ENCODE measurements at regions not wholly inside any gene's neighbourhood (a gene's known extent, or its start where the extent isn't known, plus 50 kb on each side); places are given as distances from the start of the nearest gene placed in this dataset.

- H3K27me3 ChIP-seq, result peaks cover 0 to 17% (median 0%) of the 10 kb centered on the region in 4 donors
- intact Hi-C loops (cut with DNase I), result no loop called here
- TF ChIP-seq CTCF (IDR thresholded peaks at IDR 0.05) (no peak), POLR2A (IDR thresholded peaks at IDR 0.05) (no peak)
- no peaks in the 10 kb centered on the region for H3K4me1 ChIP-seq
- WGBS, 2 donors, result 9 to 53% methylated on average over 2 of the region's 2 CpGs
- no peak overlapping the region for H3K4me3 ChIP-seq
- H3K36me3 ChIP-seq, result no peaks in the 10 kb centered on the region
- H3K27ac ChIP-seq, result no peak overlapping the region
- DNase-seq, result no peak
- no peaks in the 10 kb centered on the region for H3K9me3 ChIP-seq
Measured at GRCh38 chr16:77557385-77557784, 122.6 kb upstream of the ADAMTS18 start.

- intact Hi-C loops (cut with DNase I), result no loop called here
- no peaks in the 10 kb centered on the region for H3K36me3 ChIP-seq
- WGBS, 2 donors, result 68 to 77% methylated on average over 2 of the region's 2 CpGs
- no peak overlapping the region for H3K4me3 ChIP-seq
- no peak for TF ChIP-seq CTCF (IDR thresholded peaks at IDR 0.05)
- peaks cover 0 to 17% (median 0%) of the 10 kb centered on the region in 4 donors for H3K27me3 ChIP-seq
- H3K9me3 ChIP-seq, result no peaks in the 10 kb centered on the region
- no peaks in the 10 kb centered on the region for H3K4me1 ChIP-seq
- DNase-seq, result no peak
- no peak overlapping the region for H3K27ac ChIP-seq
Measured at GRCh38 chr16:77558786-77559185, 124.0 kb upstream of the ADAMTS18 start.

GRCh38 chr16:77562497-77562896, 127.7 kb upstream of the ADAMTS18 start:
- no peak overlapping the region for H3K4me3 ChIP-seq
- no peak for DNase-seq
- H3K27me3 ChIP-seq, result no peaks in the 10 kb centered on the region
- no peaks in the 10 kb centered on the region for H3K36me3 ChIP-seq
- H3K4me1 ChIP-seq, result no peaks in the 10 kb centered on the region
- intact Hi-C loops (cut with DNase I), result no loop called here
- no peaks in the 10 kb centered on the region for H3K9me3 ChIP-seq
- TF ChIP-seq CTCF (IDR thresholded peaks at IDR 0.05) (no peak), POLR2A (IDR thresholded peaks at IDR 0.05) (no peak)
- H3K27ac ChIP-seq, result no peak overlapping the region

GRCh38 chr16:77564791-77565390, 130.1 kb upstream of the ADAMTS18 start:
- no peaks in the 10 kb centered on the region for H3K36me3 ChIP-seq
- intact Hi-C loops (cut with DNase I), result no loop called here
- H3K4me1 ChIP-seq, result no peaks in the 10 kb centered on the region
- no peak overlapping the region for H3K27ac ChIP-seq
- no peaks in the 10 kb centered on the region for H3K27me3 ChIP-seq
- H3K9me3 ChIP-seq, result no peaks in the 10 kb centered on the region
- WGBS, 2 donors, result 37 to 45% methylated on average over 5 of the region's 5 CpGs
- TF ChIP-seq CTCF (IDR thresholded peaks at IDR 0.05) (no peak), POLR2A (IDR thresholded peaks at IDR 0.05) (no peak)
- no peak overlapping the region for H3K4me3 ChIP-seq
- no peak for DNase-seq

GRCh38 chr16:77569406-77569805, 134.6 kb upstream of the ADAMTS18 start:
- WGBS, 2 donors, result 37 to 56% methylated on average over 2 to 5 of the region's 5 CpGs
- DNase-seq, result no peak
- Histone ChIP-seq H3K9me3 (no peaks in the 10 kb centered on the region), H3K27me3 (peaks cover 0 to 9% (median 0%) of the 10 kb centered on the region in 4 donors), H3K4me3 (no peak overlapping the region), H3K4me1 (no peaks in the 10 kb centered on the region), H3K36me3 (no peaks in the 10 kb centered on the region), H3K27ac (no peak overlapping the region)
- intact Hi-C loops (cut with DNase I), result no loop called here
- TF ChIP-seq CTCF (IDR thresholded peaks at IDR 0.05) (no peak), POLR2A (IDR thresholded peaks at IDR 0.05) (no peak)
